Muscle of leg (tissue), 3 donors: ENCODE measurements at regions not wholly inside any gene's neighbourhood (a gene's known extent, or its start where the extent isn't known, plus 50 kb on each side); places are given as distances from the start of the nearest gene placed in this dataset.
"Not testable (repeated sequence)": the region's sequence is repeated elsewhere in the genome, so short reads cannot be mapped to it uniquely, and the experiment has no call there.

Source experiments
- DNase-seq: peaks from one replicate; pipeline ENCODE4 v3.0.0; 2013
- H3K27ac ChIP-seq: one replicate; pipeline ENCODE4 v1.5.1; 2013; ENCODE audit warnings: mild to moderate bottlenecking, low read length, control low read depth
- H3K27me3 ChIP-seq: one replicate; pipeline ENCODE4 v1.6.1; 2013; ENCODE audit warnings: low read length; ENCODE audit not compliant: control insufficient read depth, insufficient read depth
- H3K36me3 ChIP-seq: one replicate; pipeline ENCODE4 v1.6.1; 2013; ENCODE audit warnings: low read length; ENCODE audit not compliant: control insufficient read depth, insufficient read depth
- H3K4me1 ChIP-seq: one replicate; pipeline ENCODE4 v1.6.1; 2013; ENCODE audit warnings: low read length; ENCODE audit not compliant: control insufficient read depth, insufficient read depth
- H3K4me3 ChIP-seq: one replicate; pipeline ENCODE4 v1.5.1; 2013; ENCODE audit warnings: low read length, control low read depth
- H3K9me3 ChIP-seq: replicated peaks from 2 replicates; pipeline ENCODE4 v1.6.1; 2013; ENCODE audit warnings: low read depth, low read length; ENCODE audit not compliant: control insufficient read depth
- WGBS: methylation state at CpG from one replicate; pipeline ENCODE4 v1.1.5; 2013; ENCODE audit warnings: missing lambda C conversion rate; ENCODE audit not compliant: insufficient coverage; 5-methylcytosine and 5-hydroxymethylcytosine counted together

GRCh38 chr6:76840041-76840745, 623.1 kb downstream of the HTR1B start:
- Histone ChIP-seq H3K4me1 (no peaks in the 10 kb centered on the region), H3K36me3 (no peaks in the 10 kb centered on the region), H3K4me3 (no peak overlapping the region), H3K9me3 (no peaks in the 10 kb centered on the region), H3K27me3 (no peaks in the 10 kb centered on the region), H3K27ac (no peak overlapping the region)
- WGBS, result no CpG with 5 or more reads among the region's 3 CpGs
- DNase-seq, result no peak

DNA sequence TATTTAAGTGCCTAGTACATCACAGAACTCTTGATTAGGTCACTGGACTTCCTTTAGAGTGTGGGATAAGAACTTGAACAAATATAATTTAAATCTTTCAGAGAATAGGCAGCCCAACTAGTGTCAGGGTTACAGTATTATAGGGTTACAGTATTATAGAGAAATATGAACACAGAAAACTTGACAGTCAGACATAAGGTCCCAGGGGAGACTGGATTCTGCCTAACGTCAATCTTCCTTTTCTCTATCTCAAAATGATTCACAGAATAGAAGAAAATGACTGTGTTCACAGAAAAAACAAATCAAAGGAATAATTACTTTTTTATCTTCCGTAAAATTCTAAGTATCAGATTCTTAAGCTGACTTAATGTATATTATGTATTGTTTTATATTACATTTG, 623.8 kb downstream of the HTR1B start:
- Histone ChIP-seq H3K27ac (no peak overlapping the region), H3K27me3 (no peaks in the 10 kb centered on the region), H3K4me3 (no peak overlapping the region), H3K4me1 (no peaks in the 10 kb centered on the region), H3K9me3 (no peaks in the 10 kb centered on the region), H3K36me3 (no peaks in the 10 kb centered on the region)
- WGBS, result no CpG with 5 or more reads among the region's 2 CpGs
- DNase-seq, result no peak

DNA sequence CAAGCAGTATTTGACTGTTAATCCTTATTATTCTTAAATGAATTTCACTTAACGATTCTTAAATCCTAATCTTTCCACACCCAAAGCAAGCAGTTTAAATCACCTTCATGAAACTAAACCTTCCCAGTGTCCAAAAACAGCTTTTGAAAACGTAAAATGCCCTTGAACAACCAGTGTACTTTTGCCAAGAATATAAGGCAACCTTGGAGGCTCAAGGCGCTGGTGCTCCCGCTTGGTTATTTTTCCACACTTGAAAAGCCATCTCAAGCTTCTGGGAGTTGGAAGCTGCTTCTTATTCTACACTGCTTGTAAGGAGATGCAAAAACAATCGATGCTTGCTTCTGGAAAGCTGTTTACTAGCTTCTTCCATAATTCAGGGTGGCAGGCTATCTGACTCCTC, 625.7 kb downstream of the HTR1B start:
- Histone ChIP-seq H3K27me3 (no peaks in the 10 kb centered on the region), H3K36me3 (no peaks in the 10 kb centered on the region), H3K27ac (no peak overlapping the region), H3K4me1 (no peaks in the 10 kb centered on the region), H3K9me3 (no peaks in the 10 kb centered on the region), H3K4me3 (no peak overlapping the region)
- 53% methylated on average over 3 of the region's 5 CpGs for WGBS
- no peak for DNase-seq

GRCh38 chr6:76835695-76836094, 627.6 kb downstream of the HTR1B start:
- no peaks in the 10 kb centered on the region for H3K9me3 ChIP-seq
- H3K27me3 ChIP-seq, result no peaks in the 10 kb centered on the region
- DNase-seq, result no peak
- no peaks in the 10 kb centered on the region for H3K4me1 ChIP-seq
- H3K27ac ChIP-seq, result no peak overlapping the region
- no CpG with 5 or more reads among the region's 1 CpG for WGBS
- no peak overlapping the region for H3K4me3 ChIP-seq
- H3K36me3 ChIP-seq, result no peaks in the 10 kb centered on the region

- Histone ChIP-seq H3K9me3 (no peaks in the 10 kb centered on the region), H3K27me3 (no peaks in the 10 kb centered on the region), H3K36me3 (no peaks in the 10 kb centered on the region), H3K27ac (no peak overlapping the region), H3K4me3 (no peak overlapping the region), H3K4me1 (no peaks in the 10 kb centered on the region)
- no CpG with 5 or more reads among the region's 1 CpG for WGBS
- no peak for DNase-seq
Measured at GRCh38 chr6:76835293-76835692, 628.0 kb downstream of the HTR1B start.

DNA sequence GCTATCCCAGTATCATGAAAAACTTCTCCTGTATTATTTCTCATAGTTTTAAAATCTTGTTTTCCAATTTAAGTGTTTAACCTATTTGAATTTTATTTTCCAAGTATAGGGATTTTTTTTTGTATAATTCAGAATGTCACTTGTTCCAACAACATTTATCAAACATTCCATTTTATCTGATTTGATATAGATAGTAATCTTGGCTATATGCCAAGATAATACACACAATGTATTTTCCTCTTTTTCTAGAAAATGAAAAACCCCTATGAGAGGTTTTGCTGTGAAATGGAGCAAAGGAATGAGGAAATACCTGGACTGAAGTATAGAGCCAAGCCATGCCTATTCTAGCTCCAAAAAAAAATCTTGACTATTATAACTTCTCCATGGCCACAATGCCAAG, 628.9 kb downstream of the HTR1B start:
- no peak for DNase-seq
- Histone ChIP-seq H3K27me3 (no peaks in the 10 kb centered on the region), H3K4me1 (no peaks in the 10 kb centered on the region), H3K27ac (no peak overlapping the region), H3K4me3 (no peak overlapping the region), H3K9me3 (no peaks in the 10 kb centered on the region), H3K36me3 (no peaks in the 10 kb centered on the region)

DNA sequence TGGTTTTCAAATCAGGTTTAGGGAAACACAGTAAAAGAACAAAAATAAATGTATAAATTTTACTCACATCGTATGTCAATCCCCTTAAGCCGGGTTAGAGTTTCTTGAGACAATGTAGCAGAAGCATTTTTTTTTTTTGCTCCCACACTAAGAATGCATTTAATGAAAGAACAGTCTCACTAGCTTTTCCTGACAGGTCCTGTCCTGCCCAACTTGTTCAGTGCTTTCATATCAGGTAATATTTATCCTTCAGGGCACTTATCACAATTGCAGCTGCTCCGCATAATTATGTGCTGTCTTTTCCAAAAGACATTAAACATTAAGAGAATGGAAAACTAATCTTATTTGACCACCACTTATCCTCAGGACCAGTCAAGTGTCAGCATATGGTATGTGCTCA, 632.0 kb downstream of the HTR1B start:
- Histone ChIP-seq H3K9me3 (no peaks in the 10 kb centered on the region), H3K27ac (no peak overlapping the region), H3K4me1 (no peaks in the 10 kb centered on the region), H3K36me3 (no peaks in the 10 kb centered on the region), H3K27me3 (no peaks in the 10 kb centered on the region), H3K4me3 (no peak overlapping the region)
- WGBS, result no CpG with 5 or more reads among the region's 3 CpGs
- DNase-seq, result no peak

DNA sequence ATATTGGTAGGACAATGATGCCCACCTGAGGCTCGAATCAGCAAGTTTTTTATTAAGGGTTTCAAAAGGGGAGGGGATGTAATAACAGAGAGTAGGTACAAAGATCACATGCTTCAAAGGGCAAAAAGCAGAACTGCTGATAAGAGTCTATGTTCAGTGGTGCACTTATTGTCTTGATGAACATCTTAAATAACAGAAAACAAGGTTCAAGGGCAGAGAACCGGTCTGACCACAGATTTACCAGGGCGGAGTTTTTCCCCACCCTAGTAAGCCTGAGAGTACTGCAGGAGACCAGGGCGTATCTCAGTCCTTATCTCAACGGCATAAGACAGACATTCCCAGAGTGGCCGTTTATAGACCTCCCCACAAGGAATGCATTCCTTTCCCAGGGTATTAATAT, 639.7 kb downstream of the HTR1B start:
- not testable (repeated sequence) for H3K9me3 ChIP-seq, H3K27ac ChIP-seq, H3K4me3 ChIP-seq, H3K36me3 ChIP-seq, H3K4me1 ChIP-seq, H3K27me3 ChIP-seq, DNase-seq
- WGBS, result 82% methylated on average over 3 of the region's 6 CpGs

- no peak for DNase-seq
- 92% methylated on average over 4 of the region's 4 CpGs for WGBS
- peaks cover 6% of the 10 kb centered on the region for H3K9me3 ChIP-seq
Measured at GRCh38 chr6:76818451-76818850, 644.8 kb downstream of the HTR1B start.

DNA sequence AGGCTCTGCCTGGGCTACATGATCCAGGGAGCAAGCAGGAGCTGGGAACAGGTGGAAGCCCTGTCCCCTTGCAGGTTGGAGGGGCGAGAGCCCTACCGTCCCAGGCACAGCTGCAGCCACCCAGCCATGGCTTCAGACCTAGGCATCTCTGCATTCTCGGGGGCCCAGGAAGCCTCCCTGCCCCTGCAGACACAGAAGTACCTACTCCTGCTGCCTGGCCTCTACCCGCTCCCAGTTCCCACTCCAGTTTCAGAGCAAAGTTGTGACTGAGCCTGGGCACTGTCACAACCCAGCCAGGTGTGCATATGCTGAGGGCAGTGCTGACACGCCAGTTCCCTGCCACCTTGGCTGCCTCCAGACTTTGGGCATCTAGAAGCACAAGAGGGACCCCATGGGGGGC, 645.9 kb downstream of the HTR1B start:
- 75% methylated on average over 5 of the region's 5 CpGs for WGBS

More at GRCh38 chr6:76818451-76818850, 644.8 kb downstream of the HTR1B start:
- H3K36me3 ChIP-seq, result no peaks in the 10 kb centered on the region
- H3K27me3 ChIP-seq, result no peaks in the 10 kb centered on the region
- H3K4me3 ChIP-seq, result no peak overlapping the region
- H3K27ac ChIP-seq, result no peak overlapping the region
- H3K4me1 ChIP-seq, result no peaks in the 10 kb centered on the region

More for the DNA sequence above, 645.9 kb downstream of the HTR1B start:
- Histone ChIP-seq H3K27ac (no peak overlapping the region), H3K36me3 (no peaks in the 10 kb centered on the region), H3K27me3 (no peaks in the 10 kb centered on the region), H3K9me3 (no peaks in the 10 kb centered on the region), H3K4me3 (no peak overlapping the region), H3K4me1 (no peaks in the 10 kb centered on the region)
- DNase-seq, result no peak
